ENCODE measurements at regions not wholly inside any gene's neighbourhood (a gene's known extent, or its start where the extent isn't known, plus 50 kb on each side); places are given as distances from the start of the nearest gene placed in this dataset.

- TF ChIP-seq EZH2 (IDR thresholded peaks at IDR 0.05; ENCODE audit: borderline replicate concordance, low read length) = no peak
- TF ChIP-seq CTCF (conservative IDR thresholded peaks at IDR 0.05 in 1 of 2, IDR thresholded peaks at IDR 0.05 in 1 of 2; ENCODE audit: extremely low read depth in 1 of 2, insufficient read depth in 1 of 2, low read depth in 1 of 2, low read length in 2 of 2) = no peak
These were observed 177.4 kb downstream of the SEC61B start for GRCh38 chr9:99399474-99399873.
